NCI-H69 (cell line): ENCODE measurements at regions not wholly inside any gene's neighbourhood (a gene's known extent, or its start where the extent isn't known, plus 50 kb on each side); places are given as distances from the start of the nearest gene placed in this dataset.
A peak's percentile ranks its signal among the peaks of the same experiment; 100 is the strongest.
"Not testable (repeated sequence)": the region's sequence is repeated elsewhere in the genome, so short reads cannot be mapped to it uniquely, and the experiment has no call there.

Experiments used
- DNase-seq: peaks from one replicate; lab custom pipeline; 2025; lab: John Stamatoyannopoulos, UW

DNA sequence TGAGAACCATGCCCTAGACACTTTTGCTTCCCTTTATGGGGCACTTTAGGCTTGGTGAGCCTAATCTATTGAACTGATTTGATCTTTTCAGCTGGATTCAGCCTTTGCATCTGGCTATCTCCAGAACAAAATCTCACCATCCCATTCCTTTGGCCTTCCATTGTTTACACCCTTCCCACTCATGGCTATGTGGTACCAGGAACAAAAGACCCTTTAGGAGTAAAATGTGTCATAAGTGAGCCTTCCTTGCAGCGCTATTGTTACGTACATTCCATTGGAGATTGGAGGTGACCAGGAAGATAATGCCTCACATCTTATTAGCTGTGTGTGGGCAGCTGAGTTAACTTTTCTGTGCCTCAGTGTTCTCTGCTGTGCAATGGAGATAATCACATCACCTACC is 188.4 kb downstream of the SATB1 start:
- DNase-seq: no peak

DNA sequence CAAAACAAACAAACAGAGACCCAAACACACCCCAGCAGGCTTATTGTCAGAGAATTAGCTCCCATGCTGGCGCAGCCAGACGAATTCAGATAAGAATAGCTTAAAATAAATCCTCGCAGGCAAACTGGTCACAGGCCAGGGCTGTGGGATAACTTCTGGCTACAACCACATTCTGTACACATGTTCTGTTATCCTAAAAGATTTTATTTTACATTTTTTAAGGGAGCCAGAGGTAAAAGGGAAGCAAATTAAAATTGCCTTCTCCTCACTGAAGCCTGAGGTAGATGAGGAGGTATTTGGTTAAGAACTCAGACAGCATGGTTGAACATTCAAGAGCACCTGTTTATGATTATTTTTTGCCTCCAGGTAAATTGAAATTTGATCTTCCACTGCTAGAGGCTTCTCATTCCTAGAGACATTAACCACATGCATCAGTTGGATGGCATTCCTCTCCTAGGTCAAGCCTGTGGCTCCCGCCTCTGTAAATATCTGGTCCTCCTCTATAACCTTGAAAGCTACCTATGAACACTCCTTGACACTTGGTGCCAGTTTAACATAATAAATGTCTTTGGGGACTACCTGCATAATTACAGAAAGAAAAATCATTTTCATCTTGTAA is 190.3 kb downstream of the SATB1 start:
- peak; percentile 66 for DNase-seq

DNA sequence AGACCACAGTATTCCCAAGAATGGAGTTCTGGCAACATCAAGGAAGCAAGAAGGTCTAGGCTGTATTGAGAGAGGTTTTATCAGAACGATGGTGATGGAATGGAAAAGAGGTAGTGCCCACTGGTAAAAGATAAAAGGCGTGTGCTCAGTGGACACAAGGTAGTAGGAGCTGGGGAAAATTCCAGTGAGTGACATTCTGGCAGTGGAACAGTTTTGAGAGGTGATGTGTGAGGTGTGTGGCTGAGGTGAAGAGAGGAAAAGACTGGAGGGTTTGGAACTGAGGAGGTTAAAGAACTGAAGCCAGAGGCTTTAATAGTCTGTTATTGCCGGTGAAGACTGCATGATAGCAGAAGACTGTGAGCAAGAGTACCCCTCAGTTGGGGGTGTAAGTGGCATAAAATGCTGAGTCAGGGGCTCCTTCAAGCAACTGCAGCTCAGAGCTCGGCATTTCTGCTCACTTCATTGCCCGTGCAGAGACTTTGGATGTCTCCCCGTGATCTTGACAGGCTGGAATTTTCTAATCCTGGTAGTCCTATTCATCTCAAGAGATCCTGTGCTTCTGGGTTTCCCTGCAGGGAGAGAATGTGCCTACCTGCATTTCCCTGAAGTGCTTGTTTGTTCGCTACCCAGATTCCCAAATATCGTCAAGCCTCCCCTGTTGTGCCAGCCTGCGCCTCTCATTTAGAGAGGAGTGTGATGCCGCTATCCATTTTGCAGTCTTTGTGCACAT is 191.0 kb downstream of the SATB1 start:
- peak; percentile 53 for DNase-seq

DNA sequence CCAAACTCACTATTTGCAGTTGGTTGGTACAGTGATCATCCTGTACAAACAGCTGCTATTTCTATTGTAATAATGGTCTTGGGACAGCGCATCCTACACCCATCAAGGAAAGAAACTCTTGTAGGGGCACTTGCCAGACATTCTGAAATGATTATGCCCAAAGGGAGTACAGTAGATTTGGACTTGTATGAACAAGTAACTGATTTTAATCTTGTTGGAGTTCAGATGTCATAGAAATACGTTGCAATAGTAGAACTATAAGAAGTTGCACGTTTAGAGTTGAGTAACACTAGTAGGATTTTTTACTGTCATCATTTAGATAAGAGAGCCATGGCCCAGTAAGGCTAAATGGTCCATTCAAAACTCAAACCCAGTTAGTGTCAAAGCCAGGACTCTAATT is 192.8 kb downstream of the SATB1 start:
- no peak for DNase-seq

DNA sequence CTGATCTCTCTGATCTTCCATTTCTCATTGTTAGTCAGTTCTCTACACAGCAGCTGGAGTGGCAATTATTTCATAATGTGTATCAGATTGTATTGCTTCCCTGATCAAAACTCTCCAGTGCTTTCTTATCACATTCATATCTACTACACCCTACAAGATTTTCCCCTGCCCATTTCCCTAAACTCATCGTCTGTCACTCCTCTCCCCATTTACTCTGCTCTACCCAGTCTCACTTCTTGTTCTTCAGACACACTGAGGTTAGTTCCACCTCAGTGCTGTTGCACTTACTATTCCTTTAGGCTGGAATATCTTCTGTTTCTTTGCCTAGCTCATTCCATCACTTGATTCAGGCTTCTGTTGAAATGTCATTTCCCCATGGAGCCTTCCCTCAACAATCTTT is 197.1 kb downstream of the SATB1 start:
- DNase-seq: no peak

DNA sequence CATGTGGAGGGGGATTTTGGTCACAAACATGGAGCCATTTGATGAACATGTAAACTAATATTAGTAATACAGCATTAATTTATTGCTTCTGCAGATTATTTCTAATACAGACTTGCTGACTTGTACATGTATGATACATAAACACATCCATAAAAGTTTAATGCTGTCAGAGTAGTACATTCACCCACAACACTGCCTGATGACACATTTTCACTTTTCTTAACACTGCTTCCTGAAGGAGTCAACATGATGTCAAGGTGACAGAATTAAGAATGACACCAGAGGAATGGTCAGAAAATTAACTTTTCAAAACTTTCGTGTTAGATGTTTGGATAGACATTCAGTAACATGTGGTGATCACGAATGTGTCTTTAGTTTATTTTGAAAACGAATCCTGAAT is 199.4 kb downstream of the SATB1 start:
- DNase-seq: no peak

DNA sequence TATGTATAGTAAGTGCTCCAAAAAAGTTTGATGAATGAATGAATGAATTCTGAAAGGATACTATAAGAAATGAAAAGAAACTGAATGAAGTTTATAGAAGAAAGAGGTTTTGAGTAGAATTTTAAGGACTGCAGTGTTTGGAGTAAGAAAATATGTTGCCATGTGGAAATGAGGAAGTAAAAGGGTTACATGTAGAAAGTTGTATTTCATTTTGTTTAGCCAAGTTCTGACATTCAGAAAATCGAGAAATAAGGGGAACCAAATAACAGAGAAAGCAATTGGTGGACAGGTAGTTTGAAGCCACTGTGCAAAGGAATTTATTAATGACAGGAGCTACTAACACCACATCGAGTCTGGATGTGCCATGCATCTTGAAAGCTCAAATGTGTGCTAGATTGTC is 200.7 kb downstream of the SATB1 start:
- DNase-seq: no peak

DNA sequence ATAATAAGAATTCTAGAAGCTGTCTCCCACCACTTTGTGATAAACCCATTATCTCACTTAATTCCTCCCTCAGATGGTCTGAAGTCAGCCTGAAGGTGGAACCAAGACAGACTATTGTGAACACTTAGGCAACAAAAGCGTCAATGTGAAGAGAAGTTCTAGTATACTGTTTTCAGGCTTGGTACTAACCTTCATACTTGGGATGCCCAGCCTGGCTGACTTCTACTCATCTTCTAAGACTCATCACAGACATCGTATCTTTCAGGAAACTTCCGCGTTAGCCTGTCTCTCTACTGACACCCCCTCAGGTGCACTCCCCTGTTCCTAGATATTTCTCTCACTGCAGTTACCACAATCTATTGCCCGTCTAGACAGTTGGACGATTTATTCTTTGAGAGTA is 201.2 kb downstream of the SATB1 start:
- no peak for DNase-seq

DNA sequence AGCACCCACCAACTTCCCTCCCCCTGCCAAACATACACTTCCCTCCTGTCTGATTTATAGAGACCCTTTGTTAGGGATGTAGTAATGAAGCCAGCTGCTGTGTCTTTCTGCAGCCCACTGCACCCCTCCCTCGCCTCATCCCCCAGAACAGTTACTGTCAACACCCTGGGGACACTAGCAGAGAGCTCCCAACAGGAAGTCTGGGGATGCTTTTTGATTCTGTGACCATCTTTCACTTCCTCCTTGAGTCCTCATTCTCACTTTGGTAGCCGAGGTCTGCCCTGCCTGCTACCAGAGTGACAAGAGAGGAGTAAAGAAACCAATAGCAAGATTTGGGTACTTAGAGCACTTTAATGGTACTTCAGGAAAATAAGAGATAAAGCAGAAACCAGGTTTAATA is 201.6 kb downstream of the SATB1 start:
- DNase-seq: peak; percentile 89

DNA sequence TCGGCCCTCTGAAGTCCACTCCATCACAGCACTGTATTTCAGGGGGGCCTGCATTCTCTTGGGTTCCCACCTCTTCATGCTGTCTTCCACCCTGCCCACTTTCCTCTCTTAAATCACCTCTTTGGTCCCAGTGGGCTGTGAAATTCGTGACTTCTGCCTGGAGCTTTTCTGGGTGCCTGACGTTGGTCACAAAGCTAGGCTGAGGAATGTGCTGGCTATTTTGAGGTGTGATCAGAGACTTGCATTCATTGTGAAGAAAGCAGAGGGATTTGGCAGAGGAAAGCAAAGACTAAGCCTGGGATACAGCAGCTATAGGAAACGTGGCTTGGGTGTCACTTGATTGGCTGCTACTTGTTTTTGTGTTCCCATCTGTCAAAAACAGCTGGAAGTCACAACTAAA is 202.5 kb downstream of the SATB1 start:
- DNase-seq: peak; percentile 25

DNA sequence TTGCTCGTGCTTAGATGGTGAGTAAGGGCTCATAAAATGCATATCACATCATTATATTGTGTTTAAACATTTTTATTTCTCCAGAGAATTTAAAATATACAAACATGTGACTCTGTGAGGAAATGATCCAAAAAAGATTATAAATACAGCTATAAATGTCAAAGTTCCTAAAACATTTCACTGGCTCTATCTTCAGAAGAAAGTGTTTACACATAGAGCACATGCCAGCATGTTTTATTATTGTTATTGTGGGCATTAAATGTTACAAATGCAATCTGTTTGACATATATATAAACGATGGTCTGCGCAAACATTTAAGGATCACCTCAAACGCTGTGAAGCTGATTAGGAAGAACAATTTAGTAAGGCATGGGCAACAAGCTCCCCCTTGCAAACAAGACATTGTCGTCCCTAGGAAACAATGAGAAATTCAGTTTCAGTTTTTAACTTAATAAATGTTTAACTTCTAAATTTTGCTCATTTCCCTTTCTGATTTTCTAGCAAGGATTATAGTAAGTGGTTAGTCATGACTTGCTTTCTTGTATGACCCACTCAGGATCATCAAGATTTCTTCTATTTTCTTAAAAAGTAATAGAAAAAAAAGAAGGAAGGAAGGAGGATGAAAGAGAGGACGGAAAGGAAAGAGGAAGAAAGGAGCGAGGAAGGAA is 207.5 kb downstream of the SATB1 start:
- no peak for DNase-seq

DNA sequence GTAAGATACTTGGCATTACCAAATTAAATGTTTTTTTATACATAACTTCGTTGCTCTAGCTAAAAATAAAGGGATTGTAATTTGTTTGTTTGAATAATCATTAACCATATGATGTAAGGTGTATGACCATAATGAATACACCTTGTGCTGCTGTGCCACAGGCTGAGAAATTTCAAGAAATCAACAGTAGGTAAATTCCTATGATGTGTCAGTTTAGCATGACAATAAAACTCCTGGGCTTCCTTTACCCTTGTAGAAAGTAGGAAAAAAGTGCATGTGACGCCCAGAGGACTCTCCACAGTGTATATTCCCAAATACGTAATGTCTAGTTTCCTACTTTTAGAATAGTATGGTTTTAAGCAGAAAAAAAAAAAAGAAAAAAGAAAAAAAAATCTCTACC is 208.1 kb downstream of the SATB1 start:
- no peak for DNase-seq

DNA sequence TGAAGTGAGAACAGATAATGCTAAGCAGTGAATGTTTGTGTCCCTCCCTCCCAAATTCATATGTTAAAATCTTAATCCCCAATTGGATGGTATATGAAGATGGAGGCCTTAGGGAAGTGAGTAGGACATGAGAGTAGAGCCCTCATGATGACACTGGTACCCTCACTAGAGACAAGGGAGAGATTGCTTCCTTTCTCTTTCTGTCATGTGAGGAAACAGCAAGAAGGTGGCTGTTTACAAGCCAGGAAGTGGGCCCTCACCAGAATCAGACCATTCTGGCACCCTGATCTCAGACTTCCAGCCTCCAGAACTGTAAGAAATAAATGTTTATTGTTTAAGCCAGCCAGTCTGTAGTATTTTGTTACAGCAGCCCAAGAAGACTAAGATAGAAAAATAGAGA is 209.5 kb downstream of the SATB1 start:
- no peak for DNase-seq

DNA sequence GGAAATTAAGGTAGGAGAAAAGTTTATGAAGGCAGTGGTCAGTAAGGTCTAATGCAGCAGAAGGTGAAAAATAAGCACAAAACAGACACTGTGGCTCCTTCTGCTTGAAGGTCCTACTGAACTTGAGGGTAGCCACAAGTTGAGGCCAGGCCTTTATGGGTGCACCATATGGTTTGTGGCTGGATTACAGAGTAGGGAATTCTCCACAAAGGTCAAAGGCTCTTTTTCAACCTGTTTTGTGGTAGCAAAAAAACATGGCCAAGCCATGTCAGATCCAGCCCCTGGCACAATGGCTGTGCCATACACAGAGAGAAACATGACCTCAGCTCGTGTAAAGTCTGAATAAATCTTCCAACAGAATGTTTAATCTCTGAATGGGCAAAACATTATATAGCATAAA is 214.0 kb downstream of the SATB1 start:
- DNase-seq: no peak

DNA sequence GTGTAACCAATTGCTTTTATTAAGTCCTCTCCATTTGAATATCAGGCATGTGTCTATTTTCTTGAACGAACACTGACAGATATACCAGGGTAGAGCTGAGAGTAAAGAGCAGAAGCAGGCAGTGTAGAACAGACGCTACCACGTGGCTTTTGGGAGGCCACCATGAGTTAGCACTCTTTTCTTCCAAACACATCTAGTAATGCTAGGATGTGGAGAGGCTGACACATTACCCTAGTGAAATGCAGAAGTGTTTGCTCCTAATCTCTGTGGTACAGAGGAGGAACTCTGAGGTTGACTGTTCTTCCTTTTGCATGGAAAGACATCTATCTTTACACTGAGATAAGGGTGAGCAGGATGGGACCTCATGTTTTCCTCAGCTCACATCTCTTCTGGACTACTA is 216.3 kb downstream of the SATB1 start:
- DNase-seq: no peak

DNA sequence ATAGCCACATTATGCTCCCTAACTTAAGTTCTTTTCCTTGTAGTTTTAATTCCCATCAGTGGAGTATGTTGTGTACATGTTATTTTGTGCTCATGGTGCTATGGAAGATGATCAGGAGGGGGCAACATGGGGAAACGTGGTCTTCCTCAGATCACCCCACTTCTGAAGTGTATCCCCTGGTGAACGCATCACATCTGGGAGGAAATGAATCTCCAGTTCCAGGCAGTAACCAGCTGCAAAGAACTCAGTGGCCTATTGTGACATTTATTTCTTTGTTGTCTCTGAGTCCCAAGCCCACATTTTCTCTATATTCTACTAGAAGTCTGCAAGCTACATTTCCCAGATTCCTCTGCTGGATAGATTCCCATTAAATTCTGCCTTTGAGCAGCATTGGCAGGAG is 217.0 kb downstream of the SATB1 start:
- DNase-seq: no peak

DNA sequence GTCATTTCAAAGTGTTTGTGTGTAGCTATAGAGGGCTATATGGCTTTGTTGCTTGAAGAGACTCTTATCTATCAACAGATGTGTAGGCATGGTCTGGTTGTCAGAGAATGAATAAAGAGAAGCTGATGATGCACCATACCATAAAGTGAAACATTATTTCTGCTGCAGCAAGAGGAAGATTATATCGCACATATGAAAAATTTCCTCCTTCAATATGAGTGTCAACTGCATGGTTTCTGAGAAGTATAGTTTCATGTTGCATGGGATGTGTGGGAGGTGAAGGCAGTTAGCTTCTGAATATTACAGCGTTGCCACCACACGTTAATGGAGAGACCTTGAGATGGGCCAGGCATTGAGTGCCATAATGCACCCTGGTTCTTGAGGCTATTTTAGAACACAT is 217.9 kb downstream of the SATB1 start:
- no peak for DNase-seq

DNA sequence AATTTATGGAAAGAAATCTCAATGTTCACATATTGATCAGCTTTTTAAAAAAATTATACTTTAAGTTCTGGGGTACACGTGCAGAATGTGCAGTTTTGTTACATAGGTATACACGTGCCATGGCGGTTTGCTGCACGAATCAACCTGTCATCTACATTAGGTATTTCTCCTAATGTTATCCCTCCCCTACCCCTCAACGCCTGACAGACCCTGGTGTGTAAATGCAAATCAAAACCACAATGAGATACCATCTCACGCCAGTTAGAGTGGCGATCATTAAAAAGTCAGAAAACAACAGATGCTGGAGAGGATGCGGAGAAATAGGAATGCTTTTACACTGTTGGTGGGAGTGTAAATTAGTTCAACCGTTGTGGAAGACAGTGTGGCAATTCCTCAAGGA is 219.4 kb downstream of the SATB1 start:
- not testable (repeated sequence) for DNase-seq

DNA sequence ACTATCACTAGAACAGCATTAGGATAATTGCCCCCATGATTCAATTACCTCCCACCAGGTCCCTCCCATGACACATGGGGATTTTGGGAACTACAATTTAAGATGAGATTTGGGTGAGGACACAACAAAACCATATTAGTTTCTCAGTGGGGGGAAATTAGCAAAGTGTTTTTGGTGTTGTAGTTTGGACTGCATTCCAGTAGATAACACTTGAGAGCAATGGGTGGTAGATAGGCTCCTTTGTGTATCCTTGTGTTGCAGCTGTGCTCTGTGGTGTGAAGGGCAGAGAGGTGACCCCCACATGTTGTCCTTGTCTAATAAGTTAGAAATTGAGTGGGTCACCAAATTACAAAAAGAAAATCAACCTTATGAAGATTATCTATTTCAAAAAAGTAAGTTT is 223.8 kb downstream of the SATB1 start:
- DNase-seq: no peak

DNA sequence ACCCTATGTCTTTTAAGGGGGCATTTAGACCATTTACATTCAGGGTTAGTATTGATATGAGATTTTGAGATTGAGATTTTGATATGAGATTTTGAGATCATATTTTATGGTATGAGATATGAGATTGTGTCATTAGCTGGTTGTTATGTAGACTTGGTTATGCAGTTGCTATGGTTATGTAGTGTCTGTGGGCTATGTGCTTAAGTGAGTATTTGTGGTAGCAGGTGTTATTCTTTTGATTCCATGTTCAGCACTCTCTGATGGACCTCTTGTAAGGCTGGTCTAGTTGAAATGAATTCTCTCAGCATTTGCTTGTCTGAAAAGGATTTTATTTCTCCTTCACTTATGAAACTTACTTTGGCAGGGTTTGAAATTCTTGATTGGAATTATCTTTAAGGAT is 225.4 kb downstream of the SATB1 start:
- DNase-seq: no peak

DNA sequence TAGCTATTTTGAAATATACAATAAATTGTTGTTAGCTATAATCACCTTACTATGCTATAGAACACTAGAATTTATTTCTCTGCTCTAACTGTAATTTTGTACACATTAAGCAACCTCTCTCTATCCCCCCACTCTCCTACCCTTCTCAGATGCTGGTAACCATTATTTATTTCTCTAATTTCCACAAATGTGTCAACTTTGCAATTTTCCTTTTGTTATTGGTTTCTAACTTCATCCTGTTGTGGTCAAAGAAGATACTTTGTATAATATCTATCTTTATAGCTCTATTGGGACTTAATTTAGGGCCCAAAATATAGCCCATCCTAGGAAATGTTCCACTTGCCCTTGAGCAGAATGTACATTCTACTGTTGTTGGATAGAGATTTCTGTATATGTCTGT is 229.3 kb downstream of the SATB1 start:
- no peak for DNase-seq

DNA sequence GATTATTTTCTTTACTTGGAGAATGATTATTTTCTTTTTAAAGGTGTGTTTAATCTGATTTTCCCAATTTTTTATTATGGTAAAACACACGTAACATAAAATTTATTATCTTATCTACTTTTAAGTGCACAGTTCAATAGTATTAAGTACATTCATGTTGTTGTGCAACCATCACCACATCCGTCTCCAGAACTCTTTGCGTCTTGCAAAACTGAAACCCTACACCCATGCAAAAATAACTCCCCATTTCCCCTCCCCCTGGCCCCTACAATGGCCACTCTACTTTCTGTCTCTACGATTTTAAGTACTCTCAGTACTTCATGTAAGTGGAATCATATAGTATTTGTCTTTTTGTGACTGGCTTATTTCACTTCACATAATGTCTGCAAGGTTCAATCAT is 230.7 kb downstream of the SATB1 start:
- DNase-seq: no peak

DNA sequence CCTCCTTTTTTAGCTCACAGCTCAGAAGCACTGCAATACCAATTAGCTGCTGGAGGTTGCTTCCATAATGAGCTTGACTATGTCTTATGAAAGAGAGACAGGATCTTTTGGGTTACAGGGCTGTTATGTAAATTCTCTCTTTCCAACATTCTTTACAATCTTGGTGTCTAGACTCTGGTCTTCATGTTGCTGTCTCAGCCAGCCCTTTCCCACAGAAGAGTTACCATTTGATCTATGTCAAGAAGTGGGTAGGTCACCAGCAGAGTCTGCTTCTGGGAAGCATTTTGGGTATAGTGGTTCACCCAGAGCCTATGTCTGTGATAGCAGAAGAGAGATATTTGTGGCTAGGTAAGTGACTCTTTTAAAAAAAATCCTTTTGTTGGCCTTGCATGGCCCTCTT is 234.5 kb downstream of the SATB1 start:
- DNase-seq: no peak
